AG20443 (cell line): ENCODE measurements at regions not wholly inside any gene's neighbourhood (a gene's known extent, or its start where the extent isn't known, plus 50 kb on each side); places are given as distances from the start of the nearest gene placed in this dataset.
A peak's percentile ranks its signal among the peaks of the same experiment; 100 is the strongest.

Experiments
- DNase-seq: peaks from one replicate; pipeline ENCODE4 v3.0.0; 2012; ENCODE audit warnings: low spot score, mixed read lengths

DNA sequence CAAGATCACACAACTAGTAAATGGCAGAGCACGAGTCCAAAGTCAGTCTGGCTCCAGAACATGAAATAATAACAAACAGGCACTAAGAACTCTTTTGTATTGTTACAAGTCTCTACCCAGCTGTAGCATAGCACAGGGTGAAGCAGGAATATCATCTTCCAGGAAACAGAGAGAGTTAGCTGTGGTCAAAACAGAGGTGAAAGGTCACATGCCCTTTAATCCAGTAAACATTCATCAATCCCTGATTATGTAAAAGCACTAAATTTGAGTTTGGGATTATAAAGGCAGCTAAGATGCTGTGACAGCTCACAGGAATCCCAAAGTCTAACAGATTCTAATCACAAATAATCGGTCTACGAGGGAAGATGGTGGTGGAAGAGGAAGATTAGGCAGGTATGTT is 133.0 kb upstream of the ASTN2 start:
- no peak for DNase-seq

DNA sequence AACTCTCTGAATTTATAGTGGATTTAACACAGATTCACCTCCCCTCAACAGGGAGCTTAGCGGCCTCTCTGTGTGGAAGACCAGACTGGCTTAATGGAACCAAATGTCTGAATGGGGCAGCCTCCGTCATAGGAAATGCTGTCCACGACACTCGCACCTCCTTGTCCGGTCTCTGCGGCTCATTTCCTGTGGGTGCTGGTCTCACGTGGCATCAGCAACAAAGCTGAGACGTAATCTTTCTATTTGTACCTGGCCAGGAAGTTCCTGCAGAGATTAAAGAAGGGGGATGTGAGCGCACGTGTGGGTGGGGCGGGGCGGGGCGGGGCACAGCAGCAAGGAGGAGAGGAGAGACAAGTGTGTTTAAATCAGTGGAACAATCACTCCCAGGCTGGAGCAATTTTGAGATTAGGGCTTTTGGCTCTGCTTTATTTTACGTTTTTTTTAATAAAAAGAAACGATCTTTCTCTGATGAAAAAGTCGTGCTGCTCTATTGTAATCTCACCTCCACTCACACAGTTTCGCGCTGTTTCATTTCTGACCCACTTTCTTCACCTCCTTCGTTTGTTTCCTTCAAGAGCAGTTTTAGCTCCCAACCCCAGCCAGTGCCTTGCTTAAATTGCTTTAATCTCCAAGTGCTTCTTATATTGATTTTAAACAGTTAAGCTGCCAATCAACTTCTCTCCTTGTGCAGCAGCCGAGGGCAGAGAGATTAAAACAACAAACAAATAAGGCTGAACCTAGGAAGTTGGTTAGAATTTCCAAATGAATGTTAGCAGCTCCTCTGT is 132.2 kb upstream of the ASTN2 start:
- DNase-seq = peak; percentile 11

DNA sequence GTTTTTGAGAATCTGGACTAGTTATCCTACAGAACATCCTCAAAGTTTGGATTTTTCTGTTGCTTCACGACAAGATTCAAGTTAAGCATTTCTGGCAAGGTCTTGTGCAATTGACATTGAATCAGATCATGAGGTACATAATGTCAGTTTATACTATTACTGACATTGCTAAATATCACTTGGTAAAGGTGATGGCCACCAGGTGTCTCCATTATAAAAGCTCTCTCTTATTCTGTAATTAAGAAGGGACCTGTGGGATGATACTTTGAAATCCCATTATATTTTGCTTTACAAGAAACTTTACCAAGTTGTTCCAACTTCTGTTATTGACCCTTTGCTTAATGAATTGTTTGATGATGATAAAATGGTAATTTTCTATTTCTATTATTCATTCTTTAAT is 131.0 kb upstream of the ASTN2 start:
- DNase-seq = no peak

DNA sequence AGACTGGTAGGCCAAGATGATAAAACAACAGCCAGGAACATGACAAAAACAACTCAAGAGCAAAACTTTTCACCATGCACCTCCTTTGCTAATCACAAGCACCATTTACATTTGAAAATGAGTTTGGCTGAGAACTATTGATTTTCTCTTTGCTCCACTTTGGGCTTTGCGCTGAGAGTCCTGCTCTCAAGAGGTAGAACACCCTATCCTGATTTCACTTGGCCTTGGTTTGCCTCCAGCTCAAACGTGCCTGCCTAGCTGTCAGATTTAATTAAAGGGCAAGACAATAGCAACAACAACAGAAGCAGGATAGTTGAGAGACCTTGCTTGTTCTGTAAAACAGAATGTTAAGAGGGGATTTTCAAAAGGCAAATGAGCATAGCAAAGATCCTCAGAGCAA is 128.2 kb upstream of the ASTN2 start:
- DNase-seq = no peak

DNA sequence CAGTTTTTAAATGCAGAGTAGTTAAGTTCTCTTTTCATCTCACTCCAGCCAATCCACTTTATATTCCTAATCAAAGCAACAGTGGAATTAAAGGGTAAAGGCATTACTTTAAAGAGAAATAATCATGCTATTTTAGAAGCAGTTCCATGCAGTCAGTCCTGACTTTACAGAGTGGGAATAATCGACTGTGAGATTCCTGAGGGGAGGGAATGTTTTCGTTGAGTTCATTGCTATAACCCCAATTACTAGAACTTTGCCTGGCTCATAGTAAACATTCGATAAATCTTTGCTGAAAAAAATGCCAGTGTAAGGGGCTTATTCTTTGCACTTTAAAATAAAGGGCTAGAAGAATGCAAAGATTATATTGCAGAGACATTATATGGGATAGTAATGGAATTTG is 127.2 kb upstream of the ASTN2 start:
- no peak for DNase-seq

DNA sequence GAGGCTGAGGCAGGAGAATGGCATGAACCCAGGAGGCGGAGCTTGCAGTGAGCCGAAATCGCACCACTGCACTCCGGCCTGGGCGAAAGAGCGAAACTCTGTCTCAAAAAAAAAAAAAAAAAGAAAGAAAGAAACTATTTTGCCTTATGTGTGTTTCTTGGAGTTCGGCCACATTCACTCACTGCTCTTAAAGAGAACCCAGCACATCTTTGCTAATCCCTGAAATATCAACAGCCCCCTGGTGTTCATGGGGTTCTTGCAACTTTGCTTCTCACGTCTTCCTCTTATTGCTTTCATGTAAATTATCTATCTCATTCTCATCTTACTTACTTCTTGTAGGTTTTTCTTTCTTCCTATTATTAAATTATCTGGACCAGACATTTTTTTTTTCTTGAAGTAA is 126.3 kb upstream of the ASTN2 start:
- DNase-seq = no peak

DNA sequence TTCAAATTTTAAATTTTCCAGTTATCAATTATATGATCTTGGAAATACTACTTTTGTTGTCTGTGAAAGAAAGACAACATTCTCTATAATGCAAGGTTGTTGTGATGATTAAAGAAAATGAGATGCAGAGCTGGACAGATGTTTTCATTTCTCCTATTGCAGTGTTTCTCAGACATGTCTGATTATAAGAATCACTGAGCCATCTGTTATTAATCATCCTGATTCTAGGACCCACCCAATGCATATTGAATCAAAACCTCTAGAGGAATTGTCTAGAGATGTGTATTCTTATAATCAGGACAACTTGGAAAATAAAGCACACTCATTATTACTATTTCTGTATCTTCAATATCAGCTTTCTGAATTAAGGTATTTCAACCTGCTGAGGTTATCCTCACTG is 121.1 kb upstream of the ASTN2 start:
- no peak for DNase-seq

DNA sequence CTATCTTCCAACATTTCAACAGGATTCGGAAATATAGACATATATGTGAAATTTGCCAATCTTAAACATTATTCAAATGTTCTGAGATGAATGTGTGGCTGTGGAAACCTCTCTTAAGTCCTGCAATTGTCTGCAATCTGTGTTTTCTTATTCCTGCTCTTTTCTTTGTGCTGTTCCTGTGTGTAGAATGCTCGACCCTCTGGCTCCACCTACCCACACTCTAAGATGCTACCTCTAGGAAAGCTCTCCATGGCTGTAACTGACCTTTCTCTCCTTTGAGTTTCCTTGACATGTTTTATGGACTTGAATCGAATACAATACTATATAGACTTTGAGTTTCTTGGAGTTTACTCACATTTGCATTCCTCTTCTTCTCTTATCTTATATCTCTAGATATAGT is 120.6 kb upstream of the ASTN2 start:
- no peak for DNase-seq

DNA sequence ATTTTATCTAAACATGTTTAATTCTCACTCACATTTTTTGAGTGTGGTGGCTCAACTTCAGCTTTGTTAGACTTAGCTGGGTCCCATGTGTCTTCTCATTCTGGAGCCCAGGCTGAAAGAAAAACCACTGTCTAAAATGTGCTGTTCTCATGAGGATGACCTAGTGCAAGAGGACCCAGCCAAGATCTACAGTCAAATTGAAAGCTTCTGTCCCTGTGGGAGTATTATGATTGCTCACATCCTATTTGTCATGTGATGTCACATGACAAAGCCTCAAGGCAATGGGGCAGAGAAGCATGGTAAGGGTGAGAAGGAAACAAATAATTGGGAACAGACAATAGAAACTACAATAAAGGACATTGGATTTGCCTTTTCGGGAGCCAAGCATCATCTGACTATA is 113.4 kb upstream of the ASTN2 start:
- DNase-seq = no peak

DNA sequence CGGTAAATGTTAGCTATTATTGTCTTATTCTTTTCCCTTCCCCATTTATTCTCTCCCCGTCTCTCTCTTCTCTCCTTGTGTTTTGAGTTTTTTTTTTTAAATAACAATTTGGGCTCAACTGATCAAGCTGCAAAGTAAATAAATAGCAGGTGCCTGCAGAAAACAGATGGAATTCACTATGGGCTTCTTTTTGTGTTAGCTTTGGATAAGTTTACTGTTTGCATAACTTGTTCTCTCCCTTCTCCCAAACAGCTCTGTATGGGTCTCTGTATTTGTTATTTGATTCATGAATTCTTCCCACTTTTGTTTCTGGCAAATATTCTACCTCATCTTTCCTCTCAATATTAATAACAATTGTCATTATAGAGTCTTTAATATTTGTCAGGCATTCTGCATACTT is 111.8 kb upstream of the ASTN2 start:
- no peak for DNase-seq

DNA sequence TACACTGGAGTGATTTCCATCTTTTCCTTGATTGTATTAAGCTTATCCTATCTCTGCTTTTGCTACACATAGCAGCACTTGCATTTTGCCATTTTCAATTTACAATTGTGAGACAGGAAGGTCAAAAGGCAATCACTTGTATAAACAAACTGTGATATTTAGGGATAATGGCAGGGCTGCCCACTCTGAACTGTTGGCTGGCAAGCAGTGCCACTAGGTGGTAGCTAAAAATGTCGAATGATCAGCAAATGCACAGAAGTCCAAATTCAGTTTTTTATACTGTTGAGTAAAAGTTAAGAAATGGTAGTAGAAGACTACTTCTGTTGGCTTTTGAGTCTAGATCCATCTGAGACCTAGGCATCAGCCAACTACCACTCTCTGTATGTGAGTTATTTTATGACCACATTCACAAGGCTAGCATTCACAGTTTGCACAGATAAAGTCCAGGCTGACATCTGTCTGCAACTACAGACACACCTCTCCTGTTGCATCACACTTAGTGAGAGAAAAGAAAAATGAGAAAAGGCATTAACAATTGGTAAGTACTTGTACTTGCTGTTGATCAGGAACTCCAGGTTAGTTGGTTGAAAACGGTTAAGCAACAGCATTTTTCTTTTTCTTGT is 108.8 kb upstream of the ASTN2 start:
- no peak for DNase-seq

DNA sequence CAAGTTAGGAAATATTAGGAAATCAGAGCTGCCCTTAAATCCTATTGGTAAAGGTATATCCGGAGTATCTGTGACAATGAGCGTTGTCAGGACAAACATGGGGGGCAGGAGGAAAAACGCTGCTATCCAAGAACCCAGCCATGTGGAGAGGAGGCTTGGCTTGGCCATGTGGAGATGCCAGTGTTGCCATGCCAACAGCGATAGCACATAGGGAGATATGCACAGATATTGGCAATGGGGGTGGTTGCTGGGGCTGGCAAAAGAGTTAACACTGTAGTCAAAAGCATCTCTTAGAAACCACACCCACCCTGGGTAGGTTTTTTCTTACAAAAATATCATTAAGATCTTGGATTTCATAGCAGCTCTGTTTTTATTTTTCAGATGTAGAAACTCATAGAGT is 106.4 kb upstream of the ASTN2 start:
- DNase-seq = no peak

DNA sequence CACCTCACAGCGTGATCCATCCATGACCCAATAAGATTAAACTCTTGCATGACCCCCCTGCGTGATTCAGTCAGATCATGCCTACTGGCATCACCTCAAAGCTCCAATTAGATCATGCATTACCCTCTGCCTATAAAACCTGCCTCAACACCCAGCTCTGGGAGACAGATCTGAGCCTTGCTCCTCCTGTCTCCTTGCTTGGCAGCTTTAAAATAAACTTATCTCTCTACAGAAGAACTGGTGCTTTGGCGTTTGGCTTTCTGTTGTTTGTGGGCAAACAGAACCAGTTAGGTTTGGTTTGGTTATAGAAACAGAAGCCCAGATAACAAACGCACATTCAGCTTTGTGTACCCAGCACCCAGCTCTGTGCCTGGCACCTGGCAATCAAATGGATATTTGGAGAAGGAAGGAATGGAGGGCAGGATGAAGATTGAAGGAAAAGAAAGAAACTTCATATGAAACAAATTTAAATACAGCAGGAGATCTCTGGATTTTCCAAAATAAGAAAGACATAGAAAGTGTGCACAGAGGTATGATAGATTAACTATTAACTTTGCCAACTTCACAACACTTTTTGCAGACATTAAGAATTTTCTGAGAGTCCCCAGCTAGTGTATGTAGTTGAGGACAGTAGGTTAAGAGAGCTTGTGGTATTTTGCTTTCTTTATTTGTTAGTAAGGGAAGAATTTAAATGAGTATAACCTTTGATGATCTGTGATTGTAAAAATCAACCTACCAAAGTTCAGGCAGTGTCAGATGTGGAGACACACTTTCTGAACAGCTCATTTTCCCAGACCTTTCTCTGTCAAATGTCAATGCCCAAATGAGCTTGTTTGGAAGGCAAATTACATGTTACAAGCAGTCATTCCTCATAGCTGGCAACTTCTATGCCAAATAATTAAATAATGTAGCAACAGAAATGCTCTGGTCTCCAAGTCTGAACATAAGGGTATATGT is 102.1 kb upstream of the ASTN2 start:
- DNase-seq = no peak

DNA sequence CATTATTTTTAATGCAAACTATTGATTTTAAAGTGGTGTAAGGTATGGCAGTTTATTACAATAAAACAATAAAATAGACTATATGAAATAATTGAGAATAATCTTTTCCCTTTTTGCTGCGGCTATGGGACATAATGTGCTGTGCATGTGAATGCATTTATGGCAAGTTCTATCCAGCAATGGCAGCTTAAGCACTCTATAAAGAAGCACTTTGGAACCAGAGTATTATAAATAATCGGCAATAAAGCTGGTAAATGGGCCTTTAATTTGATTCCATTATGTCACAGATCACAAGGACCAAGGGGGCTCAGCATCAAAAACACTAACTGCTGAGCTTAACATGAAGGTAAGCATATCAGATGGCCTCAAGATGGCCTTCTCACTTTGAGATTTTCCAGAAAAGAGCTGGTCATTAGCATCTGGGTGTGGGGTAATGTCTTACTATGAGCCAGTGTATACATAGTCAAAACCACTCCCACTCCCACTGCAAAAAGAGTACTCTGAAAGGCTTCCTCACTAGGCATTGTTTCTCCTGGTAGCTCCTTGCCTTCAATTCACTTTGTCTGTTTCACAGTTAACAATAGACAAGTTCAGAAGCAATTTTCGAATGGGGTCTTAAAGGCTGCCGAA is 97.1 kb upstream of the ASTN2 start:
- DNase-seq = no peak

DNA sequence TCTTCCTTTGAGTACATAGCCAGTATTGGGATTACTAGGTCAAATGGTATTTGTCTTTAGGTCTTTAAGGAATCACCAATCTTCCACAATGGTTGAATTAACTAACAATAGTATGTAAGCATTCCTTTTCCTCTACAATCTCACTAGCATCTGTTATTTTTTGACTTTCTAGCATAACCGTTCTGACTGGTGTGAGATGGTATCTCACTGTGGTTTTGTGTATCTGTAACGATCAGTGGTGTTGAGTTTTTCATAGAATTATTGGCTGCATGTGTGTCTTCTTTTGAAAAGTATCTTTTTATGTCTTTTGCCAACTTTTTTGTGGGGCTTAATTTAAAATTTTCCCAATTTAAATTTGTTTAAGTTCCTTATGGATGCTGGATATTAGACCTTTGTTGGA is 81.5 kb upstream of the ASTN2 start:
- DNase-seq = no peak

DNA sequence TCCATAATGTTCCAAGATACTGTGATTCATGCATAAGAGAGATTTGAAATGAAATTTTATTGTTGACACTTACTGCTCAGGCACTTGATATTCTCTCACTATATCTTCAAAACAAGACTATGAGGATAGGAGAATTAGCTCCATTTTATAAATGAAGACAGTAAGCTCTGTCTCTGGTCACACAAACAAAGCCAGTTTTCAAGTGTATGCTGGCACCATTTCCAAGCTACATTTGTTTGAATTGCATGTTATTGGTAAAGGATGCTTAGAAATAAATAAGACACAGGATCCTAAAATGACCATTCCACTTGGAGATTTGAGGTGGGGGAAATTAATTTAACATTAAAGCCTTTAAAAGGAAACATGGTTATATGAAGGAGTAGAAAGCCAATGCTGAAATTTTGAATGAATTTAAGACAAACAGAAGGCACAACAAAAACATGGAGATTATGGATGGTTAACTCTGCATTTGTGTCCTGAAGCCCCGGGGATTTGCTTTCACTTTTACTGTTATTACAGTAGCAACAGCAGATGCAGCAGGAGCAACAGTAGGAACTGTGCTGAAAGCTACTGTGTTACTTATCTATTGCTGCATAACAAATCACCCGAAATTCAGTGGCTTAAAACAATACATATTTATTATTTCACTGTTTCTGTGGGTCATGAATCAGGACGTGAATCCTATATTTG is 79.7 kb upstream of the ASTN2 start:
- no peak for DNase-seq

DNA sequence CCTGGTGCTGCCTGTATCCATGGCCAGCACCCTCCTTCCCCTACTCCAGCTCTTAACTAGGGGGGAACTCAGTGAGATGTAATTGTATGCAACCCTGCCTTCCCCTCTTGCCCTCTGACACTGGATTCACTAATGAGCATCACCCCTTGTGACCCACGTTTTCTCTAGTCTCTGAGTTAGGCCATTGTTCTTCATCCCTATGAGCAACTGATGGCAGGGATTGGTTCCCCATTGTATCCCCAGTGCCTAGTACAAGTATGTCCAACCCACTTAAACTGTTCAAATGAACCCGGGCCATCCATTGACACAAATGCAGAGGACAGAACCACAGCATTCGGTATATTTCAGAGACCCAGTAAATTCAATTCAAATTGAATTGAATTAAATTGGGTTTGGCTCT is 77.6 kb upstream of the ASTN2 start:
- no peak for DNase-seq

DNA sequence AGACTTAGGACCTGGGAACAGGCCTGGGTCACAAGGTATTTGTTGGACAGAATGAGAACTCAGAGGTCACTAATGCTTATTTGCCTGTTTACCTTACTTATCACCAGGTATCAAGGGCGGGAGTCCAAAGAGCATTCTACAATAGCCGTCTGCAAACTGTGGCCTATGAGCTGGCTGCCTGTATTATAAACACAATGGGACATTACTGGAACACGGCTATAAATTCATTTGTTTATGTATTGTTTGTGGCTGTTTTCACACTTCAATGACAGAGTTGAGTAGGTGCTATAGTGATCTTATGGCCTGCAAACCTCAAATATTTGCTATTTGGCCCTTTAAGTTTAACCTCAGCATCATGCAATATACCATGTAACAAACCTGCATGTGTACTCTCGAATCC is 76.6 kb upstream of the ASTN2 start:
- DNase-seq = no peak

DNA sequence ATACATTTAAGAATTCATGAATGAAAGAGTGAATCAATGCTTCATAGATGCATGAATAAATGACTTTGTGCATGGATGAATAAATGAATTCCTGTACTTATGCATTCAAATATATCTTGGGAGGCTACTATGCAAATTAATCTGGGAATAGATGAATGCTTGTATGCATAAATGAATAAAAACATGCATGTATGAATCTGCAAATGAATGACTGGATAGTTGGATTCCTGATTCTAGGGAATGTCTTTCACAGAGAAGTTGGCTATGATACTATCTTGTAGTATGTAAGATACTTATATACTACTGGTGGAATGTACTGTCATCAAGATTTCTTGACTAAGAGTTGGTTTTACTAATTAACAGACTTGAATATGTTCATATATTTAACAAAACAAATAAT is 75.3 kb upstream of the ASTN2 start:
- no peak for DNase-seq

DNA sequence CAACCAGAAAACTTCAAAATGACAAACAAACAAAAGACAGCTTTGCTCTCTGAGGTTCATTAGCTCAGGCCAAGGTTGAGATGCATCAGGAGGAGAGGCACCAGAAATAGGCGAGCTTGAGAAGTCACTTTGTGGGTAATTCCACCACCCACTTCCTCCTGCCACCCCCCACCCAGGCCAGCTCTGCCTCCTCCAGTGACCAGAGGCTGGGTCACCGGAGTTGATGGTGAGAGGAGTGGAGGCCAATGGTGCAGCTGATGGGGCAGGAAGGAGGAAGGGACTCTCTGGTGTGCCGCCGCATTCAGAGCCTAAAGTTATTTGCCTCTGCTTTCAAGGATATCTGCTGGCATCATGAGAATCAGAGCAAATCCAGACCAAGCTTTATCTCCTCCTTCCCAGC is 73.8 kb upstream of the ASTN2 start:
- DNase-seq = no peak

DNA sequence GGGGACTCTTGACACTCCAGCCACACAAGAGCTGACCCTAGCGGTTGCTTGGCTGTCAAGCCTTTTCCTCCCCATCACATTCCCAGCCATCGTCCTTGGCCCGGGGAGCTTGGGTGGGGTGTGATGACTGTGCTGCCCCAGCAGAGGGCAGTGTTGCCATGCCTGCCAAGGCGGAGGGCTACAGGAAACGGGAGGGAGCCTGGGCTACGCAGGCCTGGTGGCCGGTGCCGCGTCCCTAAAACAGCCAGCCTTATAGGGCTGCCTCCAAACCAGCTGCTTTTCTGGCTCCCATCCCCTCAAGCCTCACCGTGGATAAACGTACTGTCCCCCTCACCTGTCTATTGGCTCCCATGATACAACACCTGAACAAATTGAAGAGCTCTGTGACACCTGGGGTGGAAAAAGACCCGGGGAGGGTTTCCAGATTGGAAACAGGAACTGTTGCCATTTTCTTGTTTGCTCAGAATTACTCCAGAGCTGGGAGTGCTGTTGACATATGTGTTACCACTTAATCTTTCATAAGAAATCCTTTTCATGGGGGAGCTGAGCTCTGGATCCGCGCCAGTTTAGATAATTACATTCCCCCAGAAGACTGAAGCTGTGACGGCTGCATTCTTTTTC is 72.8 kb upstream of the ASTN2 start:
- DNase-seq = peak; percentile 89
